Caco-2 (cell line): ENCODE measurements at regions not wholly inside any gene's neighbourhood (a gene's known extent, or its start where the extent isn't known, plus 50 kb on each side); places are given as distances from the start of the nearest gene placed in this dataset.
A peak's percentile ranks its signal among the peaks of the same experiment; 100 is the strongest.

Experiments used
- BruUV-seq: library from RNA; stranded (reverse); fragments of 400-500 nt; replicated peaks from 2 replicates; lab custom pipeline; 2021; lab: Mats Ljungman, UMichigan
- CTCF ChIA-PET: fragments of 300-600 bp; sonication (Branson Sonifier 250); formaldehyde crosslinking; loops from one replicate; lab custom pipeline; 2022; ENCODE audit warnings: antibody characterized with exemption; lab: Charles Lee
- POLR2A ChIA-PET: fragments of 300-600 bp; sonication (Branson Sonifier 250); formaldehyde crosslinking; loops from one replicate; lab custom pipeline; 2022; ENCODE audit warnings: antibody characterized with exemption; lab: Charles Lee
- DNase-seq, 2 experiments: peaks; one replicate each; pipeline versions ENCODE4 v3.0.0 to v3.0.0-alpha.2; 2020 to 2022
- H3K27me3 ChIP-seq: replicated peaks from 2 replicates; pipeline ENCODE4 v1.6.0; 2011; ENCODE audit warnings: low read length; ENCODE audit not compliant: control insufficient read depth, insufficient read depth
- H3K36me3 ChIP-seq: 2 replicates; pipeline ENCODE4 v1.5.1; 2011; ENCODE audit warnings: low read length; ENCODE audit not compliant: control insufficient read depth, insufficient read depth
- H3K4me1 ChIP-seq: fragments of 250-450 bp; sonication (Bioruptor Pico); 2 replicates; pipeline ENCODE4 v1.5.1; 2020; ENCODE audit warnings: mild to moderate bottlenecking
- H3K4me3 ChIP-seq: 2 replicates; pipeline ENCODE4 v1.5.1; 2011; ENCODE audit warnings: low read depth, mild to moderate bottlenecking, control low read depth, low read length
- H3K9me3 ChIP-seq: fragments of 250-450 bp; sonication (Bioruptor Pico); 2 replicates; pipeline ENCODE4 v1.5.1; 2020; ENCODE audit warnings: mild to moderate bottlenecking, moderate library complexity
- H3K27ac Mint-ChIP-seq: one replicate; pipeline ENCODE4 v1.8.0; 2022; ENCODE audit warnings: mixed read lengths; ENCODE audit not compliant: unreplicated experiment
- H3K27me3 Mint-ChIP-seq: one replicate; pipeline ENCODE4 v1.8.0; 2022; ENCODE audit warnings: mixed read lengths; ENCODE audit not compliant: insufficient read depth, unreplicated experiment
- H3K36me3 Mint-ChIP-seq: one replicate; pipeline ENCODE4 v1.8.0; 2022; ENCODE audit warnings: mild to moderate bottlenecking, mixed read lengths; ENCODE audit not compliant: insufficient read depth, unreplicated experiment
- H3K4me1 Mint-ChIP-seq: one replicate; pipeline ENCODE4 v1.8.0; 2022; ENCODE audit warnings: low read depth, mixed read lengths; ENCODE audit not compliant: unreplicated experiment
- H3K4me3 Mint-ChIP-seq: one replicate; pipeline ENCODE4 v1.8.0; 2022; ENCODE audit warnings: mild to moderate bottlenecking, moderate library complexity, mixed read lengths; ENCODE audit not compliant: unreplicated experiment
- H3K9me3 Mint-ChIP-seq: one replicate; pipeline ENCODE4 v1.8.0; 2022; ENCODE audit warnings: mixed read lengths; ENCODE audit not compliant: unreplicated experiment
- intact Hi-C: fragments of 100-400 bp; cut with micrococcal nuclease; formaldehyde crosslinking; loops from one replicate; pipeline ENCODE4 v1.10.0; 2022; ENCODE audit not compliant: unreplicated experiment
- TF ChIP-seq, protein P1 (sequence below), 2 experiments: fragments of 200-600 bp in 1 of 2; IDR thresholded peaks; 1 replicate in 1 of 2; 2 replicates in 1 of 2; pipeline versions ENCODE4 v1.5.1 to v1.8.0; 2011 to 2022; ENCODE audit warnings: antibody characterized with exemption in 1 of 2, control low read depth in 1 of 2, inconsistent platforms in 1 of 2, low read depth in 1 of 2, low read length in 1 of 2, mild to moderate bottlenecking in 1 of 2, moderate library complexity in 1 of 2; ENCODE audit not compliant: insufficient read depth in 1 of 2, severe bottlenecking in 1 of 2, unreplicated experiment in 1 of 2

DNA sequence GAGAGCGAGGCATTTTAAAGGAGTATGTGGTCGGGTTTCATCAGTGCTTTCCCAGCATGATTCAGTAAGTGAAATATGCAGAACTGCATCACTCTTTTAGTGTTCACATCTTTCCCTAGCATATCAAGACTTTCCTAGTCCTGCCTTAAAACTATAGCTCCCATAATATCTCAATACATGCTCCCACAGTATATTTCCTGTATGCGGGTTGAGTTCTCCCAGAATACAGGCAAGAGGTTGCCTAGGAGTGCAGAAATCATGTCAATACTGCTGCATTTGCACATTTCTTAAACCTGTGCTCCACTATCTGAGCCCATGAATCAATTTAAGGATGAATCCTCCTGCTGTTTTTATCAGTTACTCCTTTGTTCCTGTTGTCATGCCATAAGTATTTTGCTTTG is 386.6 kb upstream of the SLC35B3 start:
- Histone ChIP-seq H3K36me3 (no peaks in the 10 kb centered on the region), H3K4me3 (no peak overlapping the region), H3K27me3 (no peaks in the 10 kb centered on the region), H3K9me3 (no peaks in the 10 kb centered on the region), H3K4me1 (peaks cover 19% of the 10 kb centered on the region)
- Mint-ChIP-seq H3K36me3 (no peaks in the 10 kb centered on the region), H3K4me3 (no peak overlapping the region), H3K4me1 (peaks cover 21% of the 10 kb centered on the region), H3K9me3 (no peaks in the 10 kb centered on the region), H3K27ac (peak overlapping the region; percentile 28), H3K27me3 (no peaks in the 10 kb centered on the region)
- ChIA-PET POLR2A (no interaction called here), CTCF (no interaction called here)
- no TSS peak for BruUV-seq
- intact Hi-C loops: no loop called here
- TF ChIP-seq, protein P1, sequence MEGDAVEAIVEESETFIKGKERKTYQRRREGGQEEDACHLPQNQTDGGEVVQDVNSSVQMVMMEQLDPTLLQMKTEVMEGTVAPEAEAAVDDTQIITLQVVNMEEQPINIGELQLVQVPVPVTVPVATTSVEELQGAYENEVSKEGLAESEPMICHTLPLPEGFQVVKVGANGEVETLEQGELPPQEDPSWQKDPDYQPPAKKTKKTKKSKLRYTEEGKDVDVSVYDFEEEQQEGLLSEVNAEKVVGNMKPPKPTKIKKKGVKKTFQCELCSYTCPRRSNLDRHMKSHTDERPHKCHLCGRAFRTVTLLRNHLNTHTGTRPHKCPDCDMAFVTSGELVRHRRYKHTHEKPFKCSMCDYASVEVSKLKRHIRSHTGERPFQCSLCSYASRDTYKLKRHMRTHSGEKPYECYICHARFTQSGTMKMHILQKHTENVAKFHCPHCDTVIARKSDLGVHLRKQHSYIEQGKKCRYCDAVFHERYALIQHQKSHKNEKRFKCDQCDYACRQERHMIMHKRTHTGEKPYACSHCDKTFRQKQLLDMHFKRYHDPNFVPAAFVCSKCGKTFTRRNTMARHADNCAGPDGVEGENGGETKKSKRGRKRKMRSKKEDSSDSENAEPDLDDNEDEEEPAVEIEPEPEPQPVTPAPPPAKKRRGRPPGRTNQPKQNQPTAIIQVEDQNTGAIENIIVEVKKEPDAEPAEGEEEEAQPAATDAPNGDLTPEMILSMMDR (IDR thresholded peaks at IDR 0.05; ENCODE audit: insufficient read depth in 1 of 2, low read depth in 1 of 2, low read length in 1 of 2, severe bottlenecking in 1 of 2, unreplicated experiment in 1 of 2): no peak
- DNase-seq: no peak

DNA sequence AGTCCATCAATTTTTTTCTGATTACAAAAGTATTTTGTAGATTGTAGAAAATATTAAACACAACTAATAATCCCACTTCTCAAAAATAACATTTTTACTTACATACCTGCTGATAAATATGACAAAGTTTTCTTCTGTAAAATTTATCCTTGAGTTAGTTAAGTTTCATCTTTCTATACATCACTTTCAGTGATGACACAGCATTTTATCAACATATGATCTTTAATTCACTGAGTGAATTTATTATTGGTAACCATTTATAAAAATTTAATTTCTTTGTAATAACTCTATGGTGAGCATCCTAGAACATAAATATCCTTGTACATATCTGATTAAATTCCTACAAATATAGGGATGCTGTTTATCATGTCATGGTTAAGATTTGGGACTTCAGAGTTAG is 385.0 kb upstream of the SLC35B3 start:
- Histone ChIP-seq H3K27me3 (no peaks in the 10 kb centered on the region), H3K36me3 (no peaks in the 10 kb centered on the region), H3K4me3 (no peak overlapping the region), H3K4me1 (peaks cover 19% of the 10 kb centered on the region), H3K9me3 (no peaks in the 10 kb centered on the region)
- H3K4me1 Mint-ChIP-seq: peaks cover 21% of the 10 kb centered on the region
- DNase-seq: no peak
- POLR2A ChIA-PET: no interaction called here
- no peak overlapping the region for H3K4me3 Mint-ChIP-seq
- CTCF ChIA-PET: no interaction called here
- intact Hi-C loops: no loop called here
- TF ChIP-seq, protein P1 (IDR thresholded peaks at IDR 0.05; ENCODE audit: insufficient read depth in 1 of 2, low read depth in 1 of 2, low read length in 1 of 2, severe bottlenecking in 1 of 2, unreplicated experiment in 1 of 2): no peak
- BruUV-seq: no TSS peak
- no peaks in the 10 kb centered on the region for H3K36me3 Mint-ChIP-seq
- no peak overlapping the region for H3K27ac Mint-ChIP-seq
- H3K9me3 Mint-ChIP-seq: no peaks in the 10 kb centered on the region
- no peaks in the 10 kb centered on the region for H3K27me3 Mint-ChIP-seq

DNA sequence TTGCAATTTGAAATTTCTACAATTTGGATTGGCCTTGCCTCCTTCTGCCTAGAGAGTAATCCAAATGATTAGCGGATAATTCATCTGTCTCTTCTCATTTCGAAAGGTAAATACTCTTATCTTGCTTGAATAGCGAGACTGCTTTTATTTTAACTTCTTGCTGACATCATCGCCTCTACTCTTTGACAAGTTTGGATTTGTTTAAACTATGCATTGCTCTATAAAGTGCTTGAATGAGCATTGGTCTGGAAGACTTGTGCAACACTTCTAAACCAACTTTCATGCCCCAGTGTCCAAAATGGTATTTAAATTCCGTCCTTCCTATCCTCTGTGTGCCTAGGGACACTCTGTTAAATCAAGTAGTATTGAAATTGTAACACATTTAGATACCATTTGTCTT is 384.1 kb upstream of the SLC35B3 start:
- no TSS peak for BruUV-seq
- Mint-ChIP-seq H3K27me3 (no peaks in the 10 kb centered on the region), H3K4me3 (no peak overlapping the region), H3K4me1 (peaks cover 21% of the 10 kb centered on the region), H3K9me3 (no peaks in the 10 kb centered on the region), H3K36me3 (no peaks in the 10 kb centered on the region), H3K27ac (no peak overlapping the region)
- intact Hi-C loops: loop anchor here (1.0 kb wide), 1 partner anchor 140 kb away; no protein-coding TSS in a partner anchor
- Histone ChIP-seq H3K4me1 (peaks cover 19% of the 10 kb centered on the region), H3K4me3 (no peak overlapping the region), H3K36me3 (no peaks in the 10 kb centered on the region), H3K27me3 (no peaks in the 10 kb centered on the region), H3K9me3 (no peaks in the 10 kb centered on the region)
- peak in 1 of 2 experiments; percentile 53 for DNase-seq
- POLR2A ChIA-PET: no interaction called here
- TF ChIP-seq, protein P1 (IDR thresholded peaks at IDR 0.05; ENCODE audit: insufficient read depth in 1 of 2, low read depth in 1 of 2, low read length in 1 of 2, severe bottlenecking in 1 of 2, unreplicated experiment in 1 of 2): no peak
- CTCF ChIA-PET: no interaction called here
